Type B pancreatic cell (in vitro differentiated cells): ENCODE measurements at regions not wholly inside any gene's neighbourhood (a gene's known extent, or its start where the extent isn't known, plus 50 kb on each side); places are given as distances from the start of the nearest gene placed in this dataset.
A peak's percentile ranks its signal among the peaks of the same experiment; 100 is the strongest.

Experiments
- DNase-seq: peaks from one replicate; pipeline ENCODE4 v3.0.0; 2021; ENCODE audit warnings: mixed read lengths; ENCODE audit not compliant: unreplicated experiment; ENCODE audit errors: extremely low spot score
- H3K27ac Mint-ChIP-seq: 2 replicates; pipeline ENCODE4 v1.8.0; 2021; ENCODE audit warnings: mild to moderate bottlenecking, mixed read lengths
- H3K27me3 Mint-ChIP-seq: 2 replicates; pipeline ENCODE4 v1.8.0; 2021; ENCODE audit warnings: mixed read lengths
- H3K36me3 Mint-ChIP-seq: 2 replicates; pipeline ENCODE4 v1.8.0; 2021; ENCODE audit warnings: mixed read lengths
- H3K4me1 Mint-ChIP-seq: one replicate; pipeline ENCODE4 v1.8.0; 2021; ENCODE audit warnings: mixed read lengths; ENCODE audit not compliant: unreplicated experiment
- H3K4me3 Mint-ChIP-seq: 2 replicates; pipeline ENCODE4 v1.8.0; 2021; ENCODE audit warnings: mild to moderate bottlenecking, mixed read lengths
- H3K9me3 Mint-ChIP-seq: 2 replicates; pipeline ENCODE4 v1.8.0; 2021; ENCODE audit warnings: mixed read lengths
- CTCF ChIP-seq: fragments of 200-600 bp; sonication (generic); conservative IDR thresholded peaks from 2 replicates; pipeline ENCODE4 v1.5.0; 2021; ENCODE audit warnings: antibody characterized with exemption, mild to moderate bottlenecking

DNA sequence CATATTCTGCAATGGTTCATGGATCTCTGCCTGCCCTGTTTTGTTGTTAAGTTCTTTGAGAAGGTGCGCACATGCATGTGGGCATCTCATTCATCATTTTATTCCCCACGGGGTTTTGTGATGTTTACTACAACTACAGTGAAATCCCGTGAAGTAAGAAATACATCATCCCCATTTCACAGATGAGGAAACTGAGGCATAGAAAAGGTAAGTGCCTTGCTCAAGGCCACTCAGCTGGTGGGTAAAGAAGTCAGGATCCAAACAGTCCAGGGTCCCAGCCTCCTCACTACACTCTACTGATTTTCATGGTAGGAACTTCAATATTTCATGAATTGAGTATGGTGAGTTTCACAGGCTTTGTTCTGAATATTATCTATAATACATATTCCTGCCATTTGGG, 72.6 kb downstream of the CYP26A1 start:
- Mint-ChIP-seq H3K27ac (peak overlapping the region; percentile 26), H3K36me3 (peaks cover 3% of the 10 kb centered on the region), H3K4me3 (no peak overlapping the region), H3K9me3 (peaks cover 6% of the 10 kb centered on the region), H3K27me3 (peaks cover 77% of the 10 kb centered on the region), H3K4me1 (peaks cover 12% of the 10 kb centered on the region)
- no peak for DNase-seq
- TF ChIP-seq CTCF = no peak

DNA sequence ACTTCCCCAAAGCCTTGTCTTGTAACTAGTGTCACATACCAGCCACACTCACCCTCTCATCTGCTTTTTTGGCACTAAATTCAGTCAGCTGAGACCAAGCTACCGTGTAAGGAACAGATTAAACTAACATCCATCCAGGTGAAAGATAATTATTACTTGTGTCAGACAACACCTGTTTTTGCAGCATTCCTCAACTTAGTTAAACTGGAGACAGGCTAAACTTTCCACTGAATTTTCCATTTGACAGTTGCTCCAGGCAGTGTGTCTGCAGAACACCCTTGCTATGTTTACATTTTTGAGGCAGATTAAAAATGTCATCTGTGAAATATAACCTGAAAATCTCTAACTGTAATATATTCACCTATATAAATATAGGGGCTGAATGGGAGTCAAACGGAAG, 73.6 kb downstream of the CYP26A1 start:
- H3K27ac Mint-ChIP-seq = peak overlapping the region; percentile 68
- H3K36me3 Mint-ChIP-seq = peaks cover 3% of the 10 kb centered on the region
- TF ChIP-seq CTCF = no peak
- DNase-seq = no peak
- H3K9me3 Mint-ChIP-seq = peaks cover 6% of the 10 kb centered on the region
- peak overlapping the region; percentile 20 for H3K4me3 Mint-ChIP-seq
- H3K4me1 Mint-ChIP-seq = peaks cover 12% of the 10 kb centered on the region
- peaks cover 76% of the 10 kb centered on the region for H3K27me3 Mint-ChIP-seq

- Mint-ChIP-seq H3K9me3 (peaks cover 6% of the 10 kb centered on the region), H3K27ac (no peak overlapping the region), H3K27me3 (peaks cover 64% of the 10 kb centered on the region), H3K36me3 (peaks cover 3% of the 10 kb centered on the region), H3K4me1 (peaks cover 12% of the 10 kb centered on the region), H3K4me3 (no peak overlapping the region)
- no peak for DNase-seq
- TF ChIP-seq CTCF = no peak
Observed at GRCh38 chr10:93148476-93148875, 74.8 kb downstream of the CYP26A1 start.

GRCh38 chr10:93149761-93150160, 76.1 kb downstream of the CYP26A1 start:
- no peak for DNase-seq
- TF ChIP-seq CTCF = no peak
- H3K27me3 Mint-ChIP-seq = peaks cover 51% of the 10 kb centered on the region
- peaks cover 12% of the 10 kb centered on the region for H3K4me1 Mint-ChIP-seq
- no peak overlapping the region for H3K27ac Mint-ChIP-seq
- H3K36me3 Mint-ChIP-seq = peaks cover 3% of the 10 kb centered on the region
- H3K4me3 Mint-ChIP-seq = no peak overlapping the region
- peaks cover 8% of the 10 kb centered on the region for H3K9me3 Mint-ChIP-seq

- peaks cover 11% of the 10 kb centered on the region for H3K9me3 Mint-ChIP-seq
- no peak overlapping the region for H3K4me3 Mint-ChIP-seq
- peaks cover 50% of the 10 kb centered on the region for H3K27me3 Mint-ChIP-seq
- H3K27ac Mint-ChIP-seq = no peak overlapping the region
- DNase-seq = no peak
- peaks cover 3% of the 10 kb centered on the region for H3K36me3 Mint-ChIP-seq
- TF ChIP-seq CTCF = no peak
- peaks cover 12% of the 10 kb centered on the region for H3K4me1 Mint-ChIP-seq
Observed at GRCh38 chr10:93150289-93150688, 76.6 kb downstream of the CYP26A1 start.

GRCh38 chr10:93150990-93151547, 77.4 kb downstream of the CYP26A1 start:
- DNase-seq = no peak
- peaks cover 3% of the 10 kb centered on the region for H3K36me3 Mint-ChIP-seq
- no peak for TF ChIP-seq CTCF

More at GRCh38 chr10:93150990-93151547, 77.4 kb downstream of the CYP26A1 start:
- peaks cover 51% of the 10 kb centered on the region for H3K27me3 Mint-ChIP-seq
- peaks cover 18% of the 10 kb centered on the region for H3K9me3 Mint-ChIP-seq
- H3K4me3 Mint-ChIP-seq = no peak overlapping the region
- H3K4me1 Mint-ChIP-seq = peaks cover 12% of the 10 kb centered on the region
- no peak overlapping the region for H3K27ac Mint-ChIP-seq
